Smooth muscle cell (in vitro differentiated cells): ENCODE measurements at regions not wholly inside any gene's neighbourhood (a gene's known extent, or its start where the extent isn't known, plus 50 kb on each side); places are given as distances from the start of the nearest gene placed in this dataset.

Source experiments
- DNase-seq: peaks from one replicate; lab custom pipeline; 2025; ENCODE audit not compliant: unreplicated experiment; lab: John Stamatoyannopoulos, UW
- H2AFZ ChIP-seq: fragments of 200-600 bp; sonication (generic); 2 replicates; pipeline ENCODE4 v1.6.0; 2016; ENCODE audit warnings: antibody characterized with exemption, low read depth, mild to moderate bottlenecking
- H3F3A ChIP-seq: fragments of 200-600 bp; sonication (generic); 2 replicates; pipeline ENCODE4 v1.6.0; 2017; ENCODE audit warnings: antibody characterized with exemption, low read depth
- H3K27ac ChIP-seq: fragments of 200-600 bp; sonication (generic); 2 replicates; pipeline ENCODE4 v1.5.1; 2016; ENCODE audit warnings: low read depth, mild to moderate bottlenecking
- H3K27me3 ChIP-seq: fragments of 200-600 bp; sonication (generic); 2 replicates; pipeline ENCODE4 v1.6.1; 2016; ENCODE audit warnings: low read depth, mild to moderate bottlenecking
- H3K36me3 ChIP-seq: fragments of 200-600 bp; sonication (generic); 2 replicates; pipeline ENCODE4 v1.5.1; 2016; ENCODE audit warnings: low read depth
- H3K4me1 ChIP-seq: fragments of 200-600 bp; sonication (generic); 2 replicates; pipeline ENCODE4 v1.5.1; 2016; ENCODE audit warnings: low read depth
- H3K4me2 ChIP-seq: fragments of 200-600 bp; sonication (generic); 2 replicates; pipeline ENCODE4 v1.6.0; 2016; ENCODE audit warnings: mild to moderate bottlenecking
- H3K4me3 ChIP-seq: fragments of 200-600 bp; sonication (generic); 2 replicates; pipeline ENCODE4 v1.5.1; 2016; ENCODE audit warnings: mild to moderate bottlenecking
- H3K79me2 ChIP-seq: fragments of 200-600 bp; sonication (generic); 2 replicates; pipeline ENCODE4 v1.6.0; 2016; ENCODE audit warnings: low read depth, mild to moderate bottlenecking
- H3K9ac ChIP-seq: fragments of 200-600 bp; sonication (generic); 2 replicates; pipeline ENCODE4 v1.6.0; 2016; ENCODE audit warnings: low read depth
- H3K9me3 ChIP-seq: fragments of 200-600 bp; sonication (generic); replicated peaks from 2 replicates; pipeline ENCODE4 v1.5.1; 2016; ENCODE audit warnings: low read depth
- H4K20me1 ChIP-seq: fragments of 200-600 bp; sonication (generic); 2 replicates; pipeline ENCODE4 v1.6.0; 2016; ENCODE audit warnings: low read depth
- CTCF ChIP-seq: fragments of 200-600 bp; sonication (generic); IDR thresholded peaks from 2 replicates; pipeline ENCODE4 v1.5.1; 2017; ENCODE audit warnings: borderline replicate concordance, mild to moderate bottlenecking, antibody characterized with exemption; ENCODE audit not compliant: insufficient read depth, poor library complexity, severe bottlenecking
- WGBS: methylation state at CpG from one replicate; pipeline ENCODE4 v1.1.7; 2016; ENCODE audit warnings: low lambda C conversion rate; 5-methylcytosine and 5-hydroxymethylcytosine counted together

DNA sequence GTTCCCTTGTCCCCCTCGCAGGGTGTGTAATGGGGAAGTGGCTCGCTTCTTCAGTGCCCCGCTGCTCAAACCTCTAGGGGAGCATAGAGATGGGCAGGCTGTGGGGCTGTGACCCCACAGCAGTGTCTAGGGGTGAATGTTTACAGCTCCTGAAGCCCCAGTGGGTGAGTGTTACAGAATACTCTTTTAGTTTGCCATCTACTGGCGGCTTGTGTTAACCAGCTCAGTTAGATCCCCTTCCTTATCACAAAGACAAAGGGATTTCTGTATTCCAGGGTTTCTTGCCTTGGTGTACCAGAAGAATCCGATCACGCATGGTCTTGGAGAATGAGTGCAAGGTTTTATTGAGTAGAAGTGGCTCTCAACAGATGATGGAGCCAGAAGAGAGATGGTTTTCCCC lies 108.1 kb upstream of the IQCM start:
- H3F3A ChIP-seq = no peaks in the 10 kb centered on the region
- WGBS = 87% methylated on average over 6 of the region's 6 CpGs
- H3K79me2 ChIP-seq = no peaks in the 10 kb centered on the region
- no peak for TF ChIP-seq CTCF
- no peak overlapping the region for H2AFZ ChIP-seq
- no peaks in the 10 kb centered on the region for H3K4me1 ChIP-seq
- no peaks in the 10 kb centered on the region for H3K27me3 ChIP-seq
- no peak overlapping the region for H3K4me3 ChIP-seq
- no peaks in the 10 kb centered on the region for H3K36me3 ChIP-seq
- H3K27ac ChIP-seq = no peak overlapping the region
- H4K20me1 ChIP-seq = no peaks in the 10 kb centered on the region
- DNase-seq = no peak
- H3K9ac ChIP-seq = no peak overlapping the region
- no peaks in the 10 kb centered on the region for H3K9me3 ChIP-seq
- no peak overlapping the region for H3K4me2 ChIP-seq

- no peaks in the 10 kb centered on the region for H3F3A ChIP-seq
- no peak overlapping the region for H3K27ac ChIP-seq
- no peak overlapping the region for H3K4me2 ChIP-seq
- no peaks in the 10 kb centered on the region for H3K36me3 ChIP-seq
- no peaks in the 10 kb centered on the region for H3K27me3 ChIP-seq
- H3K4me1 ChIP-seq = no peaks in the 10 kb centered on the region
- no peak for DNase-seq
- H3K4me3 ChIP-seq = no peak overlapping the region
- H3K79me2 ChIP-seq = no peaks in the 10 kb centered on the region
- 96% methylated on average over 3 of the region's 3 CpGs for WGBS
- no peaks in the 10 kb centered on the region for H3K9me3 ChIP-seq
- no peak for TF ChIP-seq CTCF
- no peak overlapping the region for H3K9ac ChIP-seq
- no peak overlapping the region for H2AFZ ChIP-seq
- H4K20me1 ChIP-seq = no peaks in the 10 kb centered on the region
These were observed 111.9 kb upstream of the IQCM start for GRCh38 chr4:149927514-149927913.

GRCh38 chr4:149928507-149928906 lies 112.9 kb upstream of the IQCM start:
- TF ChIP-seq CTCF = no peak
- Histone ChIP-seq H3K36me3 (no peaks in the 10 kb centered on the region), H3K9ac (no peak overlapping the region), H3K4me3 (no peak overlapping the region), H3K9me3 (no peaks in the 10 kb centered on the region), H3K27me3 (no peaks in the 10 kb centered on the region), H3K79me2 (no peaks in the 10 kb centered on the region), H3K4me2 (no peak overlapping the region), H2AFZ (no peak overlapping the region), H3K4me1 (no peaks in the 10 kb centered on the region), H4K20me1 (no peaks in the 10 kb centered on the region), H3F3A (no peaks in the 10 kb centered on the region), H3K27ac (no peak overlapping the region)
- no peak for DNase-seq
- WGBS = 89% methylated on average over 1 of the region's 1 CpG

DNA sequence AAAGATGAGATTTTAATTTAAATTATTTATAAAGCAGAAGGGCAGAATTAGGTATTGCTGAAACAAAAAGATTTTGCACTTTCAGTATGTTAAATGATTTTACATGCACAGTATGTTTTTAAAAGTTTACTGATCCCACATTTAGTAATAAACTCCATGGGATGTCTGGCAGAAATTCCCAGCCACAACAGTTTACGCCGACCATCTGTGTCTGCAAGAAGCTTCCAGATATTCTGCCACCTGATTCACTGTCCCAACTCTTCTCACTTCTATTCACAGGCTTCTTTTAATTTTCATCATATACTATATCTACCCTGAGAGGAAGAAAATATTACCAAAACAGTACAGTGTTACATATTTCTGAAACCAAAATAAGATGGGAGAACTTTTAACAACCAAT lies 115.8 kb upstream of the IQCM start:
- Histone ChIP-seq H2AFZ (no peak overlapping the region), H3K27ac (no peak overlapping the region), H3F3A (no peaks in the 10 kb centered on the region), H3K9ac (no peak overlapping the region), H3K79me2 (no peaks in the 10 kb centered on the region), H3K4me1 (no peaks in the 10 kb centered on the region), H4K20me1 (no peaks in the 10 kb centered on the region), H3K4me2 (no peak overlapping the region), H3K4me3 (no peak overlapping the region), H3K36me3 (no peaks in the 10 kb centered on the region), H3K27me3 (no peaks in the 10 kb centered on the region), H3K9me3 (no peaks in the 10 kb centered on the region)
- WGBS = 68% methylated on average over 2 of the region's 2 CpGs
- no peak for DNase-seq
- TF ChIP-seq CTCF = no peak
